SKM-1 (cell line): ENCODE measurements at regions not wholly inside any gene's neighbourhood (a gene's known extent, or its start where the extent isn't known, plus 50 kb on each side); places are given as distances from the start of the nearest gene placed in this dataset.

Experiments used
- DNase-seq: peaks from one replicate; lab custom pipeline; 2025; ENCODE audit not compliant: unreplicated experiment; lab: John Stamatoyannopoulos, UW

DNA sequence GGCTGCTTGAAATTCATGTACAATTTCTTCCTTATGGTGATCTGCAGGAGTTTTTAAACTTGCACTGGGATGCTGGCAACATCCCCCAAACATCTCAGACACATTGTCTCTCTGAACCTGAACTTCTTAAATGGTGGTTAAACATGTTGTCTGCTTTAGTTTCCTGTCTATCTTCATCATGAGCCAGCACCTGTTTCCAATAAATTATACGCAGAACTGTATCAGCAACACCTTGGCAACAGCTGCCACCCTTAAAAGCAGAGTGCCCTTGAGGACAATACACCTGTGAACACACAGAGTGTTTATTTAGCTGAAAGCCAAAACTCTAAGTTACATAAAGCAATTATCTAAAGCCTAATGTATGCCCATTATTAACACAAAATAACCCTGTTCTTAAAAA lies 242.9 kb downstream of the WNT5A start:
- no peak for DNase-seq

DNA sequence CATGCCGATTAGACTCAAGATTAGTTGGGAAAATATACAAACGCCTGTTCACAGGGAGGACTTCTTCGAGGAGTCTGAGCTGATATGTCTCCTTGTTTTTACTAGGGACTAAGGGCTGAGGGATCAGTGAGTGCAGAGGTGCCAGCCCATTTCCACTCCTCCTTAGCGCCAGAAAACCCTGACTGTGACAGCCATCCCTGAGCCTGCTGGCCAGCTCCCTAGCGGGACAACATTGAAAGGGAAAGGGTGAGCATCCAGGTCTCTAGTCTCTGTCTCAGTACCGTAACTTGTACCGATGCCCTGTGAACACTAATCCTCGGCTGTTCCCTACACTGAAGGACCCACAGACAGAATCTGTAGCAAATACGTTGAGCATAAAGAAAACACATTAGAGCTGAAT lies 243.4 kb downstream of the WNT5A start:
- no peak for DNase-seq

DNA sequence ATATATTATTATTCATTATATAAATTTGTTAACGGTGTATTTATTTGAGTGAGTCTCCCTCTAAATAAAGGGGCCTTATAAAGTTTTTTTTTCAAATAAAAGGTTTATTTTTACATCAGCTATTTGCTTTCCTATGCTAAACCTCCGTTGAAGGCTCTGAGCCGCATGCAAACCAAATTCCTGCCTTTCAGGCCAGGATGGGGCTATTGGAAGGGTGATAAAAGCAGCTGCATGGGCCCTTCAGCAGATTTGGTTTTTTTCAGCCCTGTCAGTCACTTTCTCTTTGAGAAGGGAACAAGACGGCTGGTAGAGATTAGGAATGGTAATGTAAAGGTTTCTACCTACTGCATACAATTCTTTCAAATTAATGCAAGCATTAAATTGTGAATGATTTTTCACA lies 244.2 kb downstream of the WNT5A start:
- DNase-seq, result no peak

DNA sequence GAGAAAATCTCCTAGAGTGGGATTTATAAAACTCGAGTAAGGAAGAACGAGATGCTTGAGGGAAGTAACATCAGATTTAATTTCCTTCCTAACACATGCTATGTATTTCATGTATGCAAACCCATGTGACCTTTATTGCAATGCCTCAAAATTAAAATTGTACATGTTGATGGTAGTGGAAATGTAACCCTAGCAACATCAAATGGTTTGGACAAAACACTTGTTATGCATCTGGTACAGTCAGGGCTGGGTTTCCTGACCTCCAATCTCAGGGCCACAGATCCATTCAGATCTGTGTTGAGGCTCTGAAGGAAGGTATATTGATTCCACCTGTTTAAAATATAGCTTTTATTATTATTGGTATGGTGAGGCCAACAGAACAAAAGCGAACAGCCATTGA lies 246.0 kb downstream of the WNT5A start:
- no peak for DNase-seq

DNA sequence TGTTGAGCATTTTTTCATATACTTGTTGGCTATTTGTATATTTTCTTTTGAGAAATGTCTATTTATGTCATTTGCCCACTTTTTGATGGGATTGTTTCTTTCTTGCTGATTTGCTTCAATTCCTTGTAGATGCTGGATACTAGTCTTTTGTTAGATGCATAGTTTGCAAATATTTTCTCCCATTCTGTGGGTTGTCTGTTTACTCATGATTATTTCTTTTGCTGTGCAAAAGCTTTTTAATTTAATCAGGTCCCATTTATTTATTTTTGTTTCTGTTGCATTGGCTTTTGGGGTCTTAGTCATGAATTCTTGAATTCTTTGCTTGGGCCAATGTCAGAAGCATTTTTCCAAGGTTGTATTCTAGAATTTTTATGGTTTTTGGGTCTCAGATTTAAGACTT lies 251.7 kb downstream of the WNT5A start:
- no peak for DNase-seq

DNA sequence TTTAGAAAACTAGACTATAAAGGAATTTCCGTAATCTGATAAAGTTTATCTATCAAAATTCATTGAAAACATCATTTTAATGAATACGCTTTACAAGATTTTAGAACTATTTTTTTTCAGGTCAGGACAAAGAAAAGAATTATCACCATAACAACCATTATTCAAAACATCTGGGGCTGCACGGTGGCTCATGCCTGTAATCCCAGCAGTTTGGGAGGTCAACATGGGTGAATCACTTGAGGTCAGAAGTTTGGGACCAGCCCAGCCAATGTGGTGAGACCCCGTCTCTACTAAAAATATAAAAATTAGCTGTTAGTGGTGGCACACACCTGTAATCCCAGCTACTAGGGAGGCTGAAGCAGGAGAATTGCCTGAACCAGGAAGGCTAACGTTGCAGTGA lies 260.4 kb downstream of the WNT5A start:
- DNase-seq, result no peak

DNA sequence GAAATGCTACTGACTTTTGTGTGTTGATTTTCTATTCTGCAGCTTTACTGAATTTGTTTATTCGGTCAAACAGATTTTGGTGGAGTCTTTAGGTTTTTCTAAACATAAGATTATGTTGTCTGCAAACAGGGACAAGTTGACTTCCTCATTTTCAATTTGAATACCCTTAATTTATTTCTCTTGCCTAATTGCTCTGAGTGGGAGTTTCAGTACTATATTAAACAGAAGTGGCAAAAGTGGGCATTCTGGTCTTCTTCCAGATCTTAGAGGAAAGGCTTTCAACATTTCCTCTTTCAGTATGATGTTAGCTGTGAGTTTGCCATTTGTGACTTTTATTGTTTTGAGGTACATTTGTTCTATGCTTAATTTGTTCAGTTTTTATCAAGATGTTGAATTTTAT lies 268.5 kb downstream of the WNT5A start:
- no peak for DNase-seq

DNA sequence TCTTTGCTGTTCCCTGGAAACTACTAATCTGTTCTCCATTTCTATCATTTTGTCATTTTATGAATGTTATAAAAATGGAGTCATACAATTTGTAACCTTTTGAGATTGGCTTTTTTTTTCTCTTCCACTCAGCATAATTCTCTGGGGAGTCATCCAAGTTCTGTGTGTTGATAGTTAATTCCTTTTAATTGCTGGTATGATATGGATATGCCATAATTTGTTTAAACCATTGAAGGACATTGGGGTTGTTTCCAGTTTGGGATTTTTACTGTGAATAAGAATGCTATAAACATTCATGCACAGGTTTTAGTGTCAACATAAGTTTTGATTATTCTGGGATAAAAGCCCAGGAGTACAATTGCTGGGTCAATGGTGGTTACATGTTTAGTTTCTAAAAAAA lies 279.4 kb downstream of the WNT5A start:
- no peak for DNase-seq

DNA sequence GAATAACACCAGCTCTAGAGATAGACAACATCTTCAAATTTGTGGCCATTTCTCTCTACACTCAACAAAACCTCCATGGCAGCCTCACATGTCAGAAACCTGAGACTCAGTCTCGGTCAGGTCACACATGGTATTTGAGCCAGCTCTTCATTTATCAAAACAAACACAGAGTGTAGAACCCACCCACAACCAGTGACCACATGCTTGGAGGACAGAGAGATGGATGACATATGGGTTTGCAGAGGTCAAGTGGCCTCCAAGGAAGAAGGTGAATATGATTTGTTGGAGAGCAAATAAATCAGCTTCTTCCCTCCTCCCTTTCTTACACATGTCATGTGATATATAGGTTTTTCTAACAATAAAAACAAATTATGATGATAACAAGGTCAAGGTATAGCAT lies 278.1 kb upstream of the LRTM1 start:
- DNase-seq, result no peak

DNA sequence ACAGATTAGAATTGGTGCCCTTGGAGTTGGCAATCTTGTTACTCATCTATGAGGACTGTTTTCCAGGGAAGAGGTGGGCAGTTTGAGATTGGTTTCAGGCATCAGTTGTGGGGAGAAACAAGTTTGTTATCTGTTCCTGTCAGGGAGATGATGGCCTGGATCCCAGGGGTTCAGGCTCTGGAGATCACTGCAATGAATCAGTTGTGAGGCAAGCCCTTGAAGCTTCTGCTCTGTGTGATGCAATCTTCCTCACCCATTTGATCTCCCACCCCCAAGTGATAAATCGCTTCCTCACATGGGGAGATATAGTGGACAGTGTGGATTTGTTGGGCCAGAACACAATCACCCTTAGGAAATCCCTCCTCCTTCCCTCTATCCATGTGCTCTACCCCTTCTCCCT lies 276.6 kb upstream of the LRTM1 start:
- DNase-seq, result no peak

DNA sequence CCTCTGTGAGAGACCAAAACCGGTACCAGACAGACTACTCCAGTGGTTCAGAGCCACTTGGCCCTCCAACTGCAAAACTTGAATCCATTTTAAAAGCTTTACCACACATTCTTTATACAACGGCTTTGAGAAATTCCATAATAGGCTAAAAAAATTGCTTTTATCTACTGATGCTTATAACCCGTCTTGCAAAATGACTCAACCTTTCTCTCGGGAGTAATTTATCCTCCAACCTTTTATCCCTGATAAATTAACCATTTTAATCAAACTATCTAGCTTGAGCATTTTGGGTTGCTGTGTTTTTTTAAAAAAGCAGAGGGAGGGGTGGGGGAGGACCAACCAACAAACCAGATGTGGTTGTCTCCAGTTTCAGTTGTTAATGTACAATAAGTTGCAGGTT lies 275.7 kb upstream of the LRTM1 start:
- DNase-seq, result no peak

DNA sequence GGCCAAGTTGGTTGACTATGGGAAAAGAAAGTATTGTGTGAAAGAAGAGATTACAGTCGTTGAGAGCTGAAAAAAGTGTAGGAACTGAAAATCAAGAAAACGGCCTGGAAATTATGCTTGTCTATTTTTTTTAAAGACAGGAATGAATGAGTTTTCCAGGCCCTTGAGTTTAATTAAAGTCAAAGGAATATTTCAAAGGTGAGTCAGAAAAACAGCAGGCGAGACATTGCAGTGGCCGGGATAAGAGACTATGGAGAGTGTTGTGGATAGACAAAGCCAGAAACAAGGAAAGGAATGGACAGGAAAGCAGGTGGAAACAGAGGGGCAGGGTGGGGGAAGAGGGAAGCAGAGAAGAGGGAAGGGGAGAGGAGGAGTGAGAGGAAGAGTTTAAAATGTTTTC lies 275.1 kb upstream of the LRTM1 start:
- no peak for DNase-seq

DNA sequence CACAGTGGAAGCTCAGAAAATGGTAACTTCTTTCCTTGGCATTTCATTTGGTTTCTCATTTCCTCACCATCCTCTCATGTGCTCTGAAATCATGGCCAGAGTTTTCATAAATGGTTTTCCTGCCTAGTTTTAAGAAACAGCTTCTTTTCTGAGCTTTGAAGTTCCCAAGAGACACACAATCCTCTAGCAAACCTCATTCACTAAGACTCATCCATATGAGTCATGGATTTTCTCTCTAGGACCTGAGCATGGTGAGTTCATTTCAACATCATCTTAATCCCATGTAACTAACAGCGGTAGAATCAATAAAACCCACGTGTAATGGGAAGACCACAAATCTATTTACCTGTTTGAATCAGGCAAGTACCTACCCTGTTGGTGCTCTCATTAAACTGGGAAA lies 274.5 kb upstream of the LRTM1 start:
- DNase-seq, result no peak

DNA sequence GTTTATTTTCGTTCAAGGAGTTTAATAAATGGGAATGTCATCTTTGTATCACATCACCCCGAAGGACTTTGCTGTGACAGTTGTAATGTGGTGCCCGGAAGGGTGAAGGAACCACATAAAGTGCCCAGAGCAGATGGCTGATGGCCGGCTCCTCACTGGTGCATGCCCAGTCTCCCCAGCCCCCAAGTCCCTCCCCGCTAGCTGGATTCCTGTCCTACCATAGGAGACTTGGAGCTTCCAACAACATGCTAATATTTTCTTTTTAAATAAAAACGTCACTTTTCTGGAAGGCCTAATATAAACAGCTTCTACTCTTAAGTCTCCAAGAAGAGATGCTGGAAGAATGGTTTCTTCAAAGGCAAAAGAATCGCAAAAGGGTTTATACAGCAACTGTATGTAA lies 273.9 kb upstream of the LRTM1 start:
- DNase-seq, result no peak

DNA sequence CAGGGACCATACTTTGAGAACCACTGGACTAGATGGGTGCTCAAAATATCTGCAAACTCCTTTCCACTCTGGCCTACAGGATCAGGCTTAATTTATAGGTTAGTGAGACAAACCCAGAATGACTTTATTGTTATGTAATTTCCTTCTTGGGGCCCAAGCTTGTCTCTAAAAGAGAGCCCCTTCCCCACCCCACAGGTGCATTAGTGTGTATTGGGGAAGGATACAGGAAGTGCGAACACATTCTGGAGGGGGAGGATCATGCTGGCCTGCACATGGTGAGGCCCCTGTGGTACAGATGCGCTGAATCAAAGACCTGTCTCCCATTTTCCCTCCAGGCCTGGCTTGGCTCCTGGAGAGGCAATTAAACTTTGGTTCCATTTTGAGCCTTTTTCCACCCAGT lies 273.0 kb upstream of the LRTM1 start:
- DNase-seq, result no peak

DNA sequence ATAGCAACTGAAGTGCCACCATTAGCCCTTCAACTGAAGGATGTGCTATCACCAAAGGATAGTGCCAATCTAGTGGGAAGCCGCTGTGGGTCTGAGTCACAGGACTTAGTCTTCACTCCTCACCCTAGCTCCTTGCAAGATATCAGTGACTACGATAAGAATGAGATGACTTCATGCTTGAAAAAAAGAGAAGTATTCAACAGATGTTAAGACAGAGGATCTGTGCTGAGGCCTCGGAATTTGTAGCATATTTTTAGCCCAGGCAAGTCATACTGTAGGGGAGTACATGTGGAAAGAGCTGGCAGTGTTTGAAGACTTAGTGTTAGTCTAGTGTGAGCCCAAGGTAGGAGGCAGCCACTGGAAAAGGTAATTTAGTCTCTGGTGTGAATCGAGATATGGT lies 270.7 kb upstream of the LRTM1 start:
- DNase-seq, result no peak

DNA sequence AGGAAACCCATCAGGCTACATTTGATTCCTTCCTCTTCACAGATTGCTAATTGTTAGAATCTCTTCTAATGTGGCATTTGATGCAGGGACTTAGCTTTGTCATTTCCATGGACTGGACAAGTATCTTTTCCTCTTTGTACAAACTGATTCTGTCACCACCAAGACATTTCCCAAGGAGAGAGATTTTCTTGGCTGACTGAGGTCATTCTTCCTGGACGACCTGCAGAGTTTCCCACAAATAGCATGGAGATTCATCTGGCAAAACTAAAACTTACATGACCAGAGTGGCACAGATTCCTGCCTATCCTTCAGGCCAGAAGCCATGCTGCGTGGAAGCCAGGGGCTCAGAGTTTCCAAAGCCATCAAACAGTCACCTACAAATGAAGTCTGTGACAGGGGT lies 269.2 kb upstream of the LRTM1 start:
- no peak for DNase-seq

DNA sequence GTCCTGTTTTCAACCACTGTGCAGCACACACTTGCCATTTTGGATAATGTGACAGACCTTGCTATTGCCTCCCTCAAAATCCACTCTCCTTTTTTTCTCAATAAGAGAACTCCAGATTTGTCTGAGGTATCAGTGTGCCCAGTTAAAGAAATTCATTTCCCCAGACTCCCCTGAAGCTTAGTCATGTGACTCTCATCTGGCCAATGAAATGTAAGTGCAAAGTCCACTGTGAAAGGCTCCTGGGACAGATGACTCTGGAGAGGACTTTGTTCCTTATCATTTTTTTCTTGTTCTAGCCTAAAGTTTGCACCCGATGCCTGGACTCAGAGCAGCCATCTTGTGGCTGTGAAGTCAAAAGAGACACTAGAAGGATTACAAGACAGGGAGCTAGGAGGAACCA lies 268.6 kb upstream of the LRTM1 start:
- DNase-seq, result no peak

DNA sequence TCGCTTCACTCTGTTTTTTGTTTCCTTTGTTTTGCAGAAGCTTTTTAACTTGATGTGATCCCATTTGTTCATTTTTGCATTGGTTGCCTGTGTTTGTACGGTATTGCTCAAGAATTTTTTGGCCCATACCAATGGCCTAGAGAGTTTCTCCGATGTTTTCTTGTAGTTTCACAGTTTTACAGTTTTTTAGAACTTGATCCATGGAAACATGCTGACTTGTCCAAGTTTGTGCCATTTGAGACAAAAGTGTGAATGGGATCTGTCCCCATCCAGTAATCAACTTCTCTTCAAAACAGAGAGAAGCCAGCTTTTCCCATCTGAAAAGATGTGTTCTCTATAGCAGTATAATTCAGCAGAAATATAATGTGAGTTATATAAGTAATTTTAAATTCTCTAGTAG lies 266.5 kb upstream of the LRTM1 start:
- DNase-seq, result no peak

DNA sequence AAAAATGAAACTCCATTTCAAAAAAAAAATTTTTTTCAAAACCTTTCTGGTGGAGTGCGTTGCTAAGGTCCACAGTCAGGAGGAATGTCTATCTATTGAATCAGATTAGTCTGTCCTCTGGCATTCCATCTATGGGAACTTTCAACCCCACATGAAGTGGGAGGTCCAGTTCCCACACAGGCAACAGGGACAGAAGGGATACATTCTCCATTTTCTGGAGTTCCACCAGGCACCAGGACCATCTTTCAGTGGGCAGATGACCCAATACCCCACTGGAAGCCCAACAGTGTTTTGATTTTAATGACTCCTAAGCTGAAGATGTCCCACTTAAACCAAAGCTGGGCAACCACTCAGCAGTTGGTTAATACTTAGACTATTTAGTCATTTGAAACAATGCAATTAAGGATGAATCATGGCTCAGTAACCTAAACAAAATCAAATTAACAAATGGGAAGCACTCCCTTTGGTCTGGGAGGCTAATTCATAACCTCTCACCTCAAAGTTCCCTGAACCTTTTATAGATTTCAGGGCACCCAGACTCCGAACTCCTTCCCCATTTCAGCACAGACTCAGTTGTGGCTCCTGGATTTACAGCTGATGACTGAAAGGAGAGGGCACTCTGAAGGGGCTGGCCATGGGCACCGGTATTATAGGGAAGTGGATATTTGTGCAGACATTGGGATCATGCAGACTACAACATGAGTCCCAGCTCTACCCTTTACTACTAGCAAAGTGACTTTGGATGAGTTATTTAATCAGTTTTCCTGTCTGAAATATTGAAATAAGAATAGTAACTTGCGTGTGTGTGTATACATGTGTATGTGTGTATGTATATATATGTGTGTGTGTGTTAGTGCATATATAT lies 264.3 kb upstream of the LRTM1 start:
- no peak for DNase-seq

DNA sequence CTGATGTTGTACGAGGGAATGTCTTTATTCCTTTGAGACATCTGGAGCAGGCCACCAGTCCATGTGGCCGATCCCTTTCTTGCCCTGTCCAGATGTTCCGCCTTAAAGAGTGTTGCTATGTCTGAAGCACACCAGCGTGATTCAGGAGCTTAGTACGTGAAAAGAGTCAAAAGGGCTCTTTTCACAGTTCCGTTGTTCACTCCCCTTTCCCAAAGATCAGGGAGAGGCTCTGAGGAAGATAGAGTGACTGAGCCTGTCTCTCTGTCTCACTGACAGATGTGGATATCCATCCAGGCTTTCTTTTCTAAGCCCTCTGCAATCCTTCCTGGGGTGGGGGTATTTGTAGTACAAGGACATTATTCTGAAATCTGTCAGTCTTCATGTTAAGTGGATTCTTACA lies 262.5 kb upstream of the LRTM1 start:
- DNase-seq, result no peak

DNA sequence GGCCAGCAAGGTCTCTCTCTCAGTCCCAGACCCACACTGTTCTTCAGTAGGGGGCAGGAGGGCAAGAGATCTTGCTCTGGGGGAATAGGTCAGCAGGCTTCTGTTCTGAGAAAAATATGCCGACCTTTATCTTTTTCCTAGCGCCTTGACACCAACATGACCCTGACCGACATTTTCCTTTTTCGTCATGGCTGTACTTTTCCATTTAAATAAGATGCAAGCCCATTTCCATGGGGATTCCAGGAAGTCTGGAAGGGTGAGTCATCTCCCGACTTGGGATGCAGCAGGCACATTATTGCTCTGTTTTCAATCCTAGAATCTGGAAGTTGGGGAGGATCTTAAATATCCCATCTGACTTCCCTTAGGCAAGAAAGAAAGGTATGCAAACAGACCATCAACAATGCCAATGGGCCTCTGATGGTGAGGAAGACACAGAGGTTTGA lies 261.5 kb upstream of the LRTM1 start:
- no peak for DNase-seq

DNA sequence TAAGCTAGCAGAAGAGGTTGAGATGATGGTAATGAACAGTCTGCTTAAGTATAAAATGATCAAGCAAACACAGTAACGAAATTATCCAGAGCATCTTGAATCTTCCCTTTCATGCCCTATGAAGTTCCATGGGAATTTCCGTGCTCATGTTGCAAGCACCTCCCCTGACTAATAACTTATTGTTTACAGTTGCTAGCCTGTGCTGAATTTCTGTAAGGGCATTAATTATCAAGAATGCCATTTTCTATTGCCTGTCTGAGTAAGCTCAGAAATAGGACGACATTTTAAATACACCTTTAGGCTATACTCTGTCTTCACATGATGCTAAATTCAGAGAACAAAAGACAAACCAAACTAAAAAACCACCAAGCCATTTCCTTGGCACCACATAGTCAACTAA lies 257.5 kb upstream of the LRTM1 start:
- DNase-seq, result no peak
